Natural killer cell (primary cell): ENCODE measurements at regions not wholly inside any gene's neighbourhood (a gene's known extent, or its start where the extent isn't known, plus 50 kb on each side); places are given as distances from the start of the nearest gene placed in this dataset.

ENCODE experiments used
- ATAC-seq, 3 donors: fragments of 150-1000 bp in 2 of 3; fragments of 200-7000 bp in 1 of 3; cut with Tn5 transposase; 1 replicate in 1 of 3; 2 replicates in 2 of 3; pipeline ENCODE4 v1.10.0; 2021; ENCODE audit warnings: mild to moderate bottlenecking in 2 of 3, moderate library complexity in 2 of 3
- DNase-seq, 2 donors: peaks; one replicate each; pipeline versions ENCODE4 v3.0.0 to v3.0.0-alpha.2; 2013 to 2021; ENCODE audit warnings: mixed read lengths in 1 of 2
- H3K27ac ChIP-seq: one replicate; pipeline ENCODE4 v1.5.1; 2013; ENCODE audit warnings: mild to moderate bottlenecking, low read length
- H3K27me3 ChIP-seq: one replicate; pipeline ENCODE4 v1.6.1; 2013; ENCODE audit warnings: low read length; ENCODE audit not compliant: control insufficient read depth, insufficient read depth
- H3K36me3 ChIP-seq: one replicate; pipeline ENCODE4 v1.6.1; 2013; ENCODE audit warnings: low read length; ENCODE audit not compliant: control insufficient read depth, insufficient read depth
- H3K4me1 ChIP-seq: one replicate; pipeline ENCODE4 v1.6.1; 2013; ENCODE audit warnings: low read length; ENCODE audit not compliant: control insufficient read depth, insufficient read depth
- H3K4me3 ChIP-seq: one replicate; pipeline ENCODE4 v1.5.1; 2013; ENCODE audit warnings: low read length
- H3K9me3 ChIP-seq: one replicate; pipeline ENCODE4 v1.6.1; 2013; ENCODE audit warnings: low read length; ENCODE audit not compliant: control insufficient read depth, insufficient read depth
- H3K27ac Mint-ChIP-seq, 2 donors: one replicate each; pipeline ENCODE4 v1.8.0; 2022; ENCODE audit warnings: mild to moderate bottlenecking in 2 of 2, mixed read lengths in 2 of 2, moderate library complexity in 1 of 2
- H3K27me3 Mint-ChIP-seq, 2 donors: one replicate each; pipeline ENCODE4 v1.8.0; 2022; ENCODE audit warnings: low read depth in 2 of 2, mixed read lengths in 2 of 2
- H3K36me3 Mint-ChIP-seq: one replicate; pipeline ENCODE4 v1.8.0; 2022; ENCODE audit warnings: mixed read lengths
- H3K4me1 Mint-ChIP-seq, 2 donors: one replicate each; pipeline ENCODE4 v1.8.0; 2022; ENCODE audit warnings: mixed read lengths in 2 of 2
- H3K4me3 Mint-ChIP-seq: one replicate; pipeline ENCODE4 v1.8.0; 2022; ENCODE audit warnings: mild to moderate bottlenecking, moderate library complexity, mixed read lengths
- H3K9me3 Mint-ChIP-seq, 2 donors: one replicate each; pipeline ENCODE4 v1.8.0; 2022; ENCODE audit warnings: mixed read lengths in 2 of 2
- WGBS: methylation state at CpG from one replicate; pipeline ENCODE4 v1.1.7; 2013; ENCODE audit warnings: missing lambda C conversion rate; ENCODE audit not compliant: insufficient coverage; 5-methylcytosine and 5-hydroxymethylcytosine counted together
- intact Hi-C: fragments of 100-400 bp; cut with micrococcal nuclease; formaldehyde crosslinking; loops from one replicate; pipeline ENCODE4 v1.14.2; 2022
- TF ChIP-seq, protein P1 (sequence below): fragments of 200-600 bp; IDR thresholded peaks from one replicate; pipeline ENCODE4 v1.8.0; 2022; ENCODE audit warnings: antibody characterized with exemption

- Mint-ChIP-seq H3K9me3 (peaks cover 0 to 1% of the 10 kb centered on the region in 2 donors), H3K27ac (no peak overlapping the region), H3K4me3 (no peak overlapping the region), H3K27me3 (peaks cover 3 to 10% of the 10 kb centered on the region in 2 donors), H3K4me1 (no peaks in the 10 kb centered on the region), H3K36me3 (peaks cover 4% of the 10 kb centered on the region)
- Histone ChIP-seq H3K9me3 (no peaks in the 10 kb centered on the region), H3K36me3 (no peaks in the 10 kb centered on the region), H3K4me3 (no peak overlapping the region), H3K27me3 (no peaks in the 10 kb centered on the region), H3K27ac (no peak overlapping the region), H3K4me1 (no peaks in the 10 kb centered on the region)
- DNase-seq (no peak), ATAC-seq (no peak)
- TF ChIP-seq, protein P1, sequence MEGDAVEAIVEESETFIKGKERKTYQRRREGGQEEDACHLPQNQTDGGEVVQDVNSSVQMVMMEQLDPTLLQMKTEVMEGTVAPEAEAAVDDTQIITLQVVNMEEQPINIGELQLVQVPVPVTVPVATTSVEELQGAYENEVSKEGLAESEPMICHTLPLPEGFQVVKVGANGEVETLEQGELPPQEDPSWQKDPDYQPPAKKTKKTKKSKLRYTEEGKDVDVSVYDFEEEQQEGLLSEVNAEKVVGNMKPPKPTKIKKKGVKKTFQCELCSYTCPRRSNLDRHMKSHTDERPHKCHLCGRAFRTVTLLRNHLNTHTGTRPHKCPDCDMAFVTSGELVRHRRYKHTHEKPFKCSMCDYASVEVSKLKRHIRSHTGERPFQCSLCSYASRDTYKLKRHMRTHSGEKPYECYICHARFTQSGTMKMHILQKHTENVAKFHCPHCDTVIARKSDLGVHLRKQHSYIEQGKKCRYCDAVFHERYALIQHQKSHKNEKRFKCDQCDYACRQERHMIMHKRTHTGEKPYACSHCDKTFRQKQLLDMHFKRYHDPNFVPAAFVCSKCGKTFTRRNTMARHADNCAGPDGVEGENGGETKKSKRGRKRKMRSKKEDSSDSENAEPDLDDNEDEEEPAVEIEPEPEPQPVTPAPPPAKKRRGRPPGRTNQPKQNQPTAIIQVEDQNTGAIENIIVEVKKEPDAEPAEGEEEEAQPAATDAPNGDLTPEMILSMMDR, result no peak
- intact Hi-C loops, result no loop called here
Measured at GRCh38 chr12:5345534-5345933, 86.4 kb upstream of the NTF3 start.

DNA sequence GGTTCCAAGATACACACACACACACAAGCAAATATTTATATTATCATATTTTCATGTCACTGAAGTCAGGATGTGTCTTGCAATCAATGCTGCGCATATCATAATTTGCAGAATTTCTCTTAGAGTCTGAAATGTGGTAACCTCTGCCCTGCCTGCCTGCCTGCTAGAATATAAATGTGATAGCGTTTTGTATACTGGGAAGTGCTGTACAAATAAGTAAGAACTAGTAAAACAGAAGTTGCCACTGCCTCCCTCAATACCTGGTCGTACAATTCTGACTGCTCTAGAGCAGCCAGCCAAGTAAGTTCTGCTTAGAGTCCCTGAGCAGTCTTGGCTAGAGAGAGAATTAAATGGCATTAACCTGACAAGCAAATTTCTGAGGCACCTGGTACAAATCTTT lies 83.9 kb upstream of the NTF3 start:
- WGBS, result 62% methylated on average over 3 of the region's 3 CpGs
- H3K9me3 ChIP-seq, result no peaks in the 10 kb centered on the region
- no peaks in the 10 kb centered on the region for H3K4me1 ChIP-seq
- DNase-seq, result no peak
- TF ChIP-seq, protein P1, result no peak
- no peak overlapping the region for H3K4me3 ChIP-seq
- intact Hi-C loops, result no loop called here
- no peak for ATAC-seq
- Mint-ChIP-seq H3K4me1 (no peaks in the 10 kb centered on the region), H3K9me3 (peaks cover 0 to 4% of the 10 kb centered on the region in 2 donors), H3K4me3 (no peak overlapping the region), H3K27me3 (peaks cover 3 to 27% of the 10 kb centered on the region in 2 donors), H3K27ac (no peak overlapping the region), H3K36me3 (peaks cover 12% of the 10 kb centered on the region)
- no peaks in the 10 kb centered on the region for H3K36me3 ChIP-seq
- peaks cover 2% of the 10 kb centered on the region for H3K27me3 ChIP-seq
- H3K27ac ChIP-seq, result no peak overlapping the region

- Histone ChIP-seq H3K36me3 (no peaks in the 10 kb centered on the region), H3K27me3 (peaks cover 2% of the 10 kb centered on the region), H3K4me1 (no peaks in the 10 kb centered on the region), H3K27ac (no peak overlapping the region), H3K4me3 (no peak overlapping the region), H3K9me3 (no peaks in the 10 kb centered on the region)
- DNase-seq (no peak), ATAC-seq (no peak)
- H3K4me3 Mint-ChIP-seq, result no peak overlapping the region
- peaks cover 3 to 27% of the 10 kb centered on the region in 2 donors for H3K27me3 Mint-ChIP-seq
- H3K9me3 Mint-ChIP-seq, result peaks cover 4 to 6% of the 10 kb centered on the region in 2 donors
- H3K27ac Mint-ChIP-seq, result no peak overlapping the region
- TF ChIP-seq, protein P1, result no peak
- no peaks in the 10 kb centered on the region for H3K4me1 Mint-ChIP-seq
- 69% methylated on average over 4 of the region's 4 CpGs for WGBS
- peaks cover 12% of the 10 kb centered on the region for H3K36me3 Mint-ChIP-seq
- intact Hi-C loops, result no loop called here
Measured at GRCh38 chr12:5348491-5348890, 83.4 kb upstream of the NTF3 start.

- no peak for DNase-seq
- H3K9me3 Mint-ChIP-seq, result no peaks in the 10 kb centered on the region
- TF ChIP-seq, protein P1, result no peak
Measured at GRCh38 chr12:5364036-5364770, 67.7 kb upstream of the NTF3 start.

More at GRCh38 chr12:5364036-5364770, 67.7 kb upstream of the NTF3 start:
- peaks cover 2 to 6% of the 10 kb centered on the region in 2 donors for H3K27me3 Mint-ChIP-seq
- H3K27ac ChIP-seq, result no peak overlapping the region
- H3K27me3 ChIP-seq, result no peaks in the 10 kb centered on the region
- no peaks in the 10 kb centered on the region for H3K9me3 ChIP-seq
- no peak overlapping the region for H3K4me3 ChIP-seq
- no peaks in the 10 kb centered on the region for H3K36me3 Mint-ChIP-seq
- 81% methylated on average over 5 of the region's 5 CpGs for WGBS
- H3K4me1 ChIP-seq, result no peaks in the 10 kb centered on the region
- no peak overlapping the region for H3K4me3 Mint-ChIP-seq
- no peaks in the 10 kb centered on the region for H3K36me3 ChIP-seq
- intact Hi-C loops, result no loop called here
- no peak for ATAC-seq
- no peaks in the 10 kb centered on the region for H3K4me1 Mint-ChIP-seq
- H3K27ac Mint-ChIP-seq, result no peak overlapping the region
